RWPE2 (cell line): ENCODE measurements at regions not wholly inside any gene's neighbourhood (a gene's known extent, or its start where the extent isn't known, plus 50 kb on each side); places are given as distances from the start of the nearest gene placed in this dataset.

Experiments used
- ATAC-seq: fragments of 200-7000 bp; cut with Tn5 transposase; 3 replicates; pipeline ENCODE4 v1.9.1; 2021; ENCODE audit warnings: low read depth
- DNase-seq: peaks from one replicate; pipeline ENCODE4 v3.0.0-alpha.2; 2020; ENCODE audit warnings: low spot score
- H3K27ac ChIP-seq: fragments of 450-650 bp; 2 replicates; pipeline ENCODE4 v1.5.1; 2017; ENCODE audit warnings: mild to moderate bottlenecking; ENCODE audit not compliant: poor library complexity, severe bottlenecking
- H3K27me3 ChIP-seq: fragments of 250-450 bp; sonication (Bioruptor Pico); 2 replicates; pipeline ENCODE4 v1.5.1; 2021; ENCODE audit warnings: mild to moderate bottlenecking, moderate library complexity; ENCODE audit not compliant: insufficient read depth, poor library complexity, severe bottlenecking
- H3K36me3 ChIP-seq: fragments of 250-450 bp; sonication (Bioruptor Pico); 2 replicates; pipeline ENCODE4 v1.5.1; 2020; ENCODE audit warnings: low read depth, mild to moderate bottlenecking, moderate library complexity
- H3K4me1 ChIP-seq: fragments of 250-450 bp; sonication (Bioruptor Pico); 2 replicates; pipeline ENCODE4 v1.5.1; 2021; ENCODE audit warnings: mild to moderate bottlenecking, moderate library complexity; ENCODE audit not compliant: insufficient read depth, poor library complexity, severe bottlenecking
- H3K4me3 ChIP-seq: fragments of 250-450 bp; sonication (Bioruptor Pico); 2 replicates; pipeline ENCODE4 v1.5.1; 2021; ENCODE audit warnings: mild to moderate bottlenecking, moderate library complexity; ENCODE audit not compliant: severe bottlenecking
- H3K9me3 ChIP-seq: fragments of 250-450 bp; sonication (Bioruptor Pico); 2 replicates; pipeline ENCODE4 v1.5.1; 2021; ENCODE audit warnings: mild to moderate bottlenecking, moderate library complexity; ENCODE audit not compliant: severe bottlenecking
- CTCF ChIP-seq: fragments of 450-650 bp; IDR thresholded peaks from one replicate; pipeline ENCODE4 v1.5.1; 2017; ENCODE audit warnings: mild to moderate bottlenecking, moderate library complexity; ENCODE audit not compliant: poor library complexity, severe bottlenecking

GRCh38 chr3:112747624-112748023 lies 99.0 kb downstream of the CD200R1L start:
- TF ChIP-seq CTCF: no peak
- H3K4me3 ChIP-seq: no peak overlapping the region

GRCh38 chr3:112746675-112747280 lies 99.9 kb downstream of the CD200R1L start:
- peaks cover 14% of the 10 kb centered on the region for H3K4me1 ChIP-seq
- H3K27me3 ChIP-seq: no peaks in the 10 kb centered on the region
- TF ChIP-seq CTCF: no peak
- peak overlapping the region; percentile 33 for H3K27ac ChIP-seq
- DNase-seq (no peak), ATAC-seq (peak; percentile 93)
- H3K9me3 ChIP-seq: no peaks in the 10 kb centered on the region
- H3K4me3 ChIP-seq: no peak overlapping the region
- no peaks in the 10 kb centered on the region for H3K36me3 ChIP-seq

More at GRCh38 chr3:112747624-112748023, 99.0 kb downstream of the CD200R1L start:
- Histone ChIP-seq H3K27me3 (no peaks in the 10 kb centered on the region), H3K36me3 (no peaks in the 10 kb centered on the region), H3K4me1 (peaks cover 14% of the 10 kb centered on the region), H3K9me3 (no peaks in the 10 kb centered on the region), H3K27ac (no peak overlapping the region)
- DNase-seq: no peak
- ATAC-seq: no peak

GRCh38 chr3:112745567-112746248 lies 101.0 kb downstream of the CD200R1L start:
- H3K9me3 ChIP-seq: no peaks in the 10 kb centered on the region
- H3K4me3 ChIP-seq: no peak overlapping the region
- peaks cover 14% of the 10 kb centered on the region for H3K4me1 ChIP-seq
- ATAC-seq (no peak), DNase-seq (no peak)
- peak overlapping the region; percentile 33 for H3K27ac ChIP-seq
- no peak for TF ChIP-seq CTCF
- H3K27me3 ChIP-seq: no peaks in the 10 kb centered on the region
- no peaks in the 10 kb centered on the region for H3K36me3 ChIP-seq

- H3K27ac ChIP-seq: no peak overlapping the region
- TF ChIP-seq CTCF: no peak
- peaks cover 14% of the 10 kb centered on the region for H3K4me1 ChIP-seq
- no peaks in the 10 kb centered on the region for H3K27me3 ChIP-seq
- no peak overlapping the region for H3K4me3 ChIP-seq
- H3K36me3 ChIP-seq: no peaks in the 10 kb centered on the region
- H3K9me3 ChIP-seq: no peaks in the 10 kb centered on the region
- ATAC-seq (no peak), DNase-seq (no peak)
These were observed 101.7 kb downstream of the CD200R1L start for GRCh38 chr3:112744825-112745566.
